ENCODE measurements at regions not wholly inside any gene's neighbourhood (a gene's known extent, or its start where the extent isn't known, plus 50 kb on each side); places are given as distances from the start of the nearest gene placed in this dataset.

GRCh38 chr7:81218480-81219106 is 299.7 kb upstream of the SEMA3C start:
- Histone ChIP-seq H3K27me3 (ENCODE audit: control insufficient read depth, insufficient read depth) (no peaks in the 10 kb centered on the region), H3K4me1 (ENCODE audit: control insufficient read depth, insufficient read depth, low read length) (no peaks in the 10 kb centered on the region), H3K9me3 (ENCODE audit: control insufficient read depth, low read length) (no peaks in the 10 kb centered on the region), H3K27ac (ENCODE audit: low read length) (no peak overlapping the region), H3K4me3 (ENCODE audit: low read length) (no peak overlapping the region)
- DNase-seq, result no peak
- 78% methylated on average over 2 of the region's 2 CpGs for WGBS
- no peak for ATAC-seq
- intact Hi-C loops (cut with DNase I), result no loop called here

- ATAC-seq (no peak), DNase-seq (no peak)
- Histone ChIP-seq H3K4me1 (ENCODE audit: control insufficient read depth, insufficient read depth, low read length) (no peaks in the 10 kb centered on the region), H3K4me3 (ENCODE audit: low read length) (no peak overlapping the region), H3K9me3 (ENCODE audit: control insufficient read depth, low read length) (no peaks in the 10 kb centered on the region), H3K27ac (ENCODE audit: low read length) (no peak overlapping the region), H3K27me3 (ENCODE audit: control insufficient read depth, insufficient read depth) (no peaks in the 10 kb centered on the region)
- intact Hi-C loops (cut with DNase I), result no loop called here
Observed at GRCh38 chr7:81213394-81213793, 294.5 kb upstream of the SEMA3C start.

GRCh38 chr7:81211934-81212320 is 293.1 kb upstream of the SEMA3C start:
- DNase-seq (no peak), ATAC-seq (no peak)
- intact Hi-C loops (cut with DNase I), result no loop called here
- Histone ChIP-seq H3K27ac (ENCODE audit: low read length) (no peak overlapping the region), H3K27me3 (ENCODE audit: control insufficient read depth, insufficient read depth) (no peaks in the 10 kb centered on the region), H3K4me3 (ENCODE audit: low read length) (no peak overlapping the region), H3K4me1 (ENCODE audit: control insufficient read depth, insufficient read depth, low read length) (no peaks in the 10 kb centered on the region), H3K9me3 (ENCODE audit: control insufficient read depth, low read length) (no peaks in the 10 kb centered on the region)
- WGBS, result 53% methylated on average over 4 of the region's 4 CpGs

- 44% methylated on average over 6 of the region's 6 CpGs for WGBS
- Histone ChIP-seq H3K4me1 (ENCODE audit: control insufficient read depth, insufficient read depth, low read length) (no peaks in the 10 kb centered on the region), H3K27me3 (ENCODE audit: control insufficient read depth, insufficient read depth) (no peaks in the 10 kb centered on the region), H3K9me3 (ENCODE audit: control insufficient read depth, low read length) (no peaks in the 10 kb centered on the region), H3K4me3 (ENCODE audit: low read length) (no peak overlapping the region), H3K27ac (ENCODE audit: low read length) (no peak overlapping the region)
- DNase-seq (no peak), ATAC-seq (no peak)
- intact Hi-C loops (cut with DNase I), result no loop called here
Observed at GRCh38 chr7:81211204-81211933, 292.5 kb upstream of the SEMA3C start.

GRCh38 chr7:81210137-81211064 is 291.6 kb upstream of the SEMA3C start:
- 50% methylated on average over 2 of the region's 2 CpGs for WGBS
- ATAC-seq, result peak in 1 of 2 donors; percentile 55

GRCh38 chr7:81209059-81209458 is 290.2 kb upstream of the SEMA3C start:
- Histone ChIP-seq H3K27me3 (ENCODE audit: control insufficient read depth, insufficient read depth) (no peaks in the 10 kb centered on the region), H3K27ac (ENCODE audit: low read length) (no peak overlapping the region), H3K4me1 (ENCODE audit: control insufficient read depth, insufficient read depth, low read length) (no peaks in the 10 kb centered on the region), H3K4me3 (ENCODE audit: low read length) (no peak overlapping the region), H3K9me3 (ENCODE audit: control insufficient read depth, low read length) (no peaks in the 10 kb centered on the region)
- 71% methylated on average over 2 of the region's 2 CpGs for WGBS
- no peak for ATAC-seq
- intact Hi-C loops (cut with DNase I), result no loop called here
- DNase-seq, result no peak

More at GRCh38 chr7:81210137-81211064, 291.6 kb upstream of the SEMA3C start:
- Histone ChIP-seq H3K4me1 (ENCODE audit: control insufficient read depth, insufficient read depth, low read length) (no peaks in the 10 kb centered on the region), H3K27me3 (ENCODE audit: control insufficient read depth, insufficient read depth) (no peaks in the 10 kb centered on the region), H3K4me3 (ENCODE audit: low read length) (no peak overlapping the region), H3K9me3 (ENCODE audit: control insufficient read depth, low read length) (no peaks in the 10 kb centered on the region), H3K27ac (ENCODE audit: low read length) (no peak overlapping the region)
- intact Hi-C loops (cut with DNase I), result no loop called here
- no peak for DNase-seq

GRCh38 chr7:81207801-81208200 is 288.9 kb upstream of the SEMA3C start:
- Histone ChIP-seq H3K27me3 (ENCODE audit: control insufficient read depth, insufficient read depth) (no peaks in the 10 kb centered on the region), H3K4me1 (ENCODE audit: control insufficient read depth, insufficient read depth, low read length) (no peaks in the 10 kb centered on the region), H3K4me3 (ENCODE audit: low read length) (no peak overlapping the region), H3K27ac (ENCODE audit: low read length) (no peak overlapping the region), H3K9me3 (ENCODE audit: control insufficient read depth, low read length) (no peaks in the 10 kb centered on the region)
- peak in 1 of 2 donors; percentile 16 for ATAC-seq
- intact Hi-C loops (cut with DNase I), result no loop called here
- DNase-seq, result no peak
- WGBS, result 48% methylated on average over 5 of the region's 5 CpGs

- whole genome bisulfite sequencing, result 63% methylated on average over 2 of the region's 2 CpGs
- Histone ChIP-seq H3K27me3 (ENCODE audit: control insufficient read depth, insufficient read depth) (no peaks in the 10 kb centered on the region), H3K4me3 (ENCODE audit: low read length) (no peak overlapping the region), H3K4me1 (ENCODE audit: control insufficient read depth, insufficient read depth, low read length) (no peaks in the 10 kb centered on the region), H3K9me3 (ENCODE audit: control insufficient read depth, low read length) (no peaks in the 10 kb centered on the region), H3K27ac (ENCODE audit: low read length) (no peak overlapping the region)
- ATAC-seq, result no peak
- DNase-seq, result no peak
- intact Hi-C loops (cut with DNase I), result no loop called here
Observed at GRCh38 chr7:81206667-81207360, 288.0 kb upstream of the SEMA3C start.

GRCh38 chr7:81206217-81206616 is 287.4 kb upstream of the SEMA3C start:
- 89% methylated on average over 3 of the region's 3 CpGs for WGBS
- intact Hi-C loops (cut with DNase I), result no loop called here
- H3K27ac ChIP-seq (ENCODE audit: low read length), result no peak overlapping the region
- ATAC-seq, result no peak
- no peak for DNase-seq
- H3K9me3 ChIP-seq (ENCODE audit: control insufficient read depth, low read length), result no peaks in the 10 kb centered on the region
- no peaks in the 10 kb centered on the region for H3K4me1 ChIP-seq (ENCODE audit: control insufficient read depth, insufficient read depth, low read length)
- no peak overlapping the region for H3K4me3 ChIP-seq (ENCODE audit: low read length)
- no peaks in the 10 kb centered on the region for H3K27me3 ChIP-seq (ENCODE audit: control insufficient read depth, insufficient read depth)

- intact Hi-C loops (cut with DNase I), result no loop called here
- DNase-seq, result no peak
- Histone ChIP-seq H3K27me3 (ENCODE audit: control insufficient read depth, insufficient read depth) (no peaks in the 10 kb centered on the region), H3K27ac (ENCODE audit: low read length) (no peak overlapping the region), H3K4me1 (ENCODE audit: control insufficient read depth, insufficient read depth, low read length) (no peaks in the 10 kb centered on the region), H3K4me3 (ENCODE audit: low read length) (no peak overlapping the region), H3K9me3 (ENCODE audit: control insufficient read depth, low read length) (no peaks in the 10 kb centered on the region)
- no peak for ATAC-seq
- WGBS, result 93% methylated on average over 5 of the region's 5 CpGs
Observed at GRCh38 chr7:81201188-81201587, 282.3 kb upstream of the SEMA3C start.

Data from right cardiac atrium (tissue), 5 donors.